GM19240 (cell line): ENCODE measurements at regions not wholly inside any gene's neighbourhood (a gene's known extent, or its start where the extent isn't known, plus 50 kb on each side); places are given as distances from the start of the nearest gene placed in this dataset.
"Not testable (repeated sequence)": the region's sequence is repeated elsewhere in the genome, so short reads cannot be mapped to it uniquely, and the experiment has no call there.

Experiments
- DNase-seq: peaks from one replicate; pipeline ENCODE4 v3.0.0; 2011; ENCODE audit warnings: low spot score; ENCODE audit not compliant: insufficient read length

DNA sequence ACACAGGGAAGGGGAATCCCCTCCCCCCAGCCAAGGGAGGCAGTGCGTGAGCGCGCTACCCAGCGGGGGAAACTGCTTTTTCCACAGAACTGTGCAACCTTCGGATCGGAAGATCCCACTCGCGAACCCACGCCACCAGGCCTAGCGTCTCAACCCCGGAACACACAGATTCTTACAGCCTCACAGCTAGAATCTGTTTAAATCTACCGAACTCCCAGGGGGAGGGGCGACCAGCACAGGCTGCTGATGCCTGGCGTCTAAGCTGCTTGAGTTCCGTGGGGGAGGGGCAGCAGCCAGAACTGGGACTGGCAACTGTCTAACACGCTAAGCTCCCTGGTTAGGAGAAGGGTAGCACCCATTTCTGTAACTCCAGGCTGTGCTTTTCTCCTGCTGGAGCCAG lies 217.3 kb upstream of the TENT5A start:
- DNase-seq = no peak

DNA sequence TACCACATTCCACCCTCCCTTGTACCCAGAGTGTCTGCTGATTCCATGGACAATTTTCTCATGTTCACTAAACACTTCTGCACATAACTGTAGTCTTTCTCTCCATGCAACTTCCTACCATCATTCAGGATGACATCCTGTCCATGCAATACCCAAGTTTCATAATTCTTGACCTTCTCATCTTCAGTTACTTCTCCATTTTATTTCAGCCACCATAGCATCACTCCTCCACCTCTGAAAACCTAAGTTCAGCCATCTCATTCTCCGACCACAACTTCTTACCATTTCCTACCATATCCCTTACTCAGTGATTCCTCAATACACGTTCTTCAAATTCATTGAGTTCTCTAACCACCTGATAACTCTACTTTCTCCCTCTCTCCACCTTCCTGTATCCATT lies 216.5 kb upstream of the TENT5A start:
- no peak for DNase-seq

DNA sequence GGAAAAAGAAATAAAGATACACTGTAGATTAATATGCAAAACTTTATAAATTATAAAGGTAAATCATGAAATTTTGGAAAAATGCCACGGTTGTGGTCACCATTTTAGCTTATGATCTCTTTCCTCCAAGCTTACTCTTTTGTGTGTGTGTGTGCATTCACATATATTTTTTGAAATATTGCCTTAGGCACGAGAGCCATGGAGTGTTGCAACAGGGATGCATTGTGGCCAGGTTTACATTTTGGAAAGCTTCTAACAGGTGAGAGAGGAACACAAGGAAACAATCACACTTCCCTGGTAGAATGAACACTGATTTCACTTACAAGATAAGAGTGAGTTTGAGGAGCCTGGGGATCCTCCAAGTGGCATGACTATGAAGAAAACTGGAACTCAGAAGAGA lies 214.5 kb upstream of the TENT5A start:
- DNase-seq = no peak

DNA sequence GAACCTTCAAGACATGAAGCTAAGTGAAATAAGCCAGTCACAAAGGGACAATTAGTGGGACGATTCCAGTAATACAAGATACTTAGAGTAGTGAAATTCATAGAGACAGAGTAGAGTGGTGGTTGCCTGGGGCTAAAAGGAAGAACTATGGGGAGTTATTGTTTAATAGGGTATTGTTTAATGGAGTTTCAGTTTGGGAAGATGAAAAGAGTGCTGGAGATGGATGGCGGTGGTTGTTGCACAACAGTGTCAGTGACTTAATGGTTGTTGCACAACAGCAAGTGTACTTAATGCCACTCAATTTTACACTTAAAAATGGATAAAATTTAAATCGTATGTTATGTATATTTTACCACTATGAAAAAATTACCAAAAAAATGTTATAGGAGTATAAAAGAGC lies 209.7 kb upstream of the TENT5A start:
- no peak for DNase-seq

DNA sequence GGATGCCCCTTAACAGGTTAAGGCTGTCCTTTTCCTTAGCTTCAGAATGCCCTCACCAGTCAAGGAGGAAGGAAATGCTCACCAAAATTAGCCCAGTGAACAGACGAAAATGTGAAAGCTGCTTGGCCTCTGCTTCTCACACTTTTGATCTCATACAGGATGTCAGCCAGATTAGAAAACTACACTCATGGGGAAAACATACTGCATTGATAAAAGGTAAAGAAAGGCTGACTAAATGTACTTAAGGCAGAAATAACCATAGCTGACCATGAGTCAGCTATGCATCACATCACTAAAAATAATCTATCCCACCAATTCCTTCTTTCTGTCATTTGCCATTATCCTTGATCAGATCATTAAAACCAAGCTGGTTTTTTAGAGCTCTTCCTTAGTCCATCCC lies 198.4 kb upstream of the TENT5A start:
- no peak for DNase-seq

DNA sequence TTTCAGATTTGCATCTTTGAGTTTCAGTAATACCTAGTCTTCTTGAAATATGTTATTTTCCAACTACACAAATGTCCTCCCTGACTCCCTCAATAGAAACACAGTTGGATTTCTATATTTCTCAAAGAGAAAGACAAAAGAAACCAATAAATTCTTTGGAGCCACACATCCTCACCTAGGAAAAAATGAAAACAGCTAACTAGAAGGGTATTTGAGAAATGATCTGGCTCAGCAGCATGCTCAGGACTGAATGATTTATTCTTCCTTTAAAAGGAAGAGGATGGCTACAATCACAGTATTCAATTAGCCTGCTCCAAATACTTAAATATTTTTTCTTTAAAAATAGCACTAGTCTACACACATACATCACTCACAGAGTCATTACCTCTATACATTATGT lies 196.4 kb upstream of the TENT5A start:
- no peak for DNase-seq

DNA sequence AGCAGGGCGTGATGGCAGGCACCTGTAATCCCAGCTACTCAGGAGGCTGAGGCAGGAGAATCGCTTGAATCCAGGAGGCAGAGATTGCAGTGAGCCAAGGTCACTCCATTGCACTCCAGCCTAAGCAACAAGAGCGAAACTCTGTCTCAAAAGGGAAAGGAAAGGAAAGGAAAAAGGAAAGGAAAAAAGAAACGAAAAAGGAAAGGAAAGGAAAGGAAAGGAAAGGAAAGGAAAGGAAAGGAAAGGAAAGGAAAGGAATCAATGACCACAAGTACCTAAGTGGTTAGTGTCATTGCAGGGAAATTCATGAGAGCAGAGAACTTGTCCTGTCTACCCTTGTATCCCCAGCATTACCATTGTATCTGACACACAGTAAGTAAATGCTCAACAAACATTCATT lies 195.7 kb upstream of the TENT5A start:
- DNase-seq = not testable (repeated sequence)

DNA sequence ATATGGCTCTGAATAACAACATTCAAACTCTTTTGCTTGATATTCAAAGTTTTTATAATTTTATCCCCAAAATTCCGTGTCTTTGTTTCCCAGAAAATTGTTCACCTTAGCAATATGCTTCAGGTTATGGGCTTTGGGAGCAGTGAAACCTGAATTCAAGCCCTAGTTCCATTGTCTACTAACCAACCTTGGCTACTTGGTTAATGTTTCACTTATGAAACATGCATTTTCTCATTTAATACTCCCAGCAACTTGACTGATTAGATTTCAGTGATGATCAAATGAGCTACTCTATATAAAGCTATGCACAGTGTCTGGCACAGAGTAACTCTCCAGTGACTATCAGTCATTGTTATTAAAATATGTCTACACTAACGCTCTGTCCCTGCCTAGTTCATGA lies 192.2 kb upstream of the TENT5A start:
- no peak for DNase-seq

DNA sequence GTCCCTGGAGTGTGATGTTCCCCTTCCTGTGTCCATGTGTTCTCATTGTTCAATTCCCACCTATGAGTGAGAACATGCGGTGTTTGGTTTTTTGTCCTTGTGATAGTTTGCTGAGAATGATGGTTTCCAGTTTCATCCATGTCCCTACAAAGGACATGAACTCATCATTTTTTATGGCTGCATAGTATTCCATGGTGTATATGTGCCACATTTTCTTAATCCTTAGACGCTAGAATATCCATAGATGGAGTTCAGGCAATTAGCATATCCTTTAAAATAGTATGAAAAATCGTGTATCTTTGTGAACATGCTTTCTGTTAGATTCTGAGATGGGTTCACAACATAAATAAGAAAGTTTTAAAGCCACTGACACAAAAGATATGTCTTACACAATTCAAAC lies 190.4 kb upstream of the TENT5A start:
- DNase-seq = not testable (repeated sequence)

DNA sequence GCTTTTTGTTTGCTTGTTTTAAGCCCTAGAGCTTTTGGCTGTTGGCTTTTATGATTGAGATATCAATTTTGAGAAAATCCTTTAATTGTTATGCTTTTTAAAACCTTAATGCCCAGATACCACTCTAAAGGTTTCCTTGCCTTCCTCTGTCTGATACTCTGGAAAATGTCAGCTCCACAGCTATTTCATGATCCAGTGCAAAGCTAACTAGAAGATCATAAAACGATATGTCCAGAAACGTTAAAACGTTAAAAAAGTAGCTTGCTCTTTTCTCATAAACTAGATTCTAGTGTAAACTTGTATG lies 189.5 kb upstream of the TENT5A start:
- DNase-seq = no peak

DNA sequence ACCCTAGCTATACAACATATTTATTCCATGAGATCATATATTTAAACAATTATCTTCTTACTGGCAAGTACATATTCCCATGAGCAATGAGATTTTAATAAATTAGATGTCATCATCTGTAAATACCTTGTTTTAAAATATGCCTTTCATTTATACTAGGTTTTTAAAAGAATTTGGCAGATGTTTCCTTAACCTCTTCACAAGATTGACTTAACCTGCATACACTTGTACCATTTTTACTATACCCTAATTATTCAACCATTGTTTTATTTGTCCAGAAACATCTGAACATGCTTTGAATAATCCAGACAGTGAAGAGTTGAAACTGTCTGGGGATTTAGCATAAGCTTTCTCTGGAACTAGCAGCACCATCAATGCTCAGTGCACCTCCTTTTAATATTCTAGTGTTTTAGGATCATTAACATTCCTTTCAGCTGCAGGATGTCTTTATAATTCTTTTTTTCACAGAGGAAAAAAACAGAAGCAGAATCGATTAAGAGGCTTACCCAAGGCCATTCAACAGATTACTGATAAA lies 188.0 kb upstream of the TENT5A start:
- no peak for DNase-seq

DNA sequence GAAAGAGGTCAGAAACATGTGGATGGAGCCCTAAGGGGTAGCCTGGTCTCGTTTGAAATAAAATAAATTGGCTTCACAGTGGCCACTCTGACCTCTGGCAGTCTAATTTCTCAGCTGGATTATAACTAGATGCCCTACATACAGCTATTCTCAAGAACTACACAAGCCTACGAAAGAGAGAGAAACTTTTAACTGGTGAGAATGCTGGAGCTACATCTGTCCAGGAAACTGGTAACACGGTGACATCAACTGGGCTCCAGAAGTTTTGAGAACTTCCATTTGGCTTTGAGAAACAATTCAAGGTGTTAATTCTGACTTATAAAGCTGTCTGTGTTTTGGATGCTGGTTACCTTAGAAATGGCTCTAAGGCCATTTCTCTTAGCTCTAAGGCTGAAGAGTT lies 187.3 kb upstream of the TENT5A start:
- DNase-seq = no peak

DNA sequence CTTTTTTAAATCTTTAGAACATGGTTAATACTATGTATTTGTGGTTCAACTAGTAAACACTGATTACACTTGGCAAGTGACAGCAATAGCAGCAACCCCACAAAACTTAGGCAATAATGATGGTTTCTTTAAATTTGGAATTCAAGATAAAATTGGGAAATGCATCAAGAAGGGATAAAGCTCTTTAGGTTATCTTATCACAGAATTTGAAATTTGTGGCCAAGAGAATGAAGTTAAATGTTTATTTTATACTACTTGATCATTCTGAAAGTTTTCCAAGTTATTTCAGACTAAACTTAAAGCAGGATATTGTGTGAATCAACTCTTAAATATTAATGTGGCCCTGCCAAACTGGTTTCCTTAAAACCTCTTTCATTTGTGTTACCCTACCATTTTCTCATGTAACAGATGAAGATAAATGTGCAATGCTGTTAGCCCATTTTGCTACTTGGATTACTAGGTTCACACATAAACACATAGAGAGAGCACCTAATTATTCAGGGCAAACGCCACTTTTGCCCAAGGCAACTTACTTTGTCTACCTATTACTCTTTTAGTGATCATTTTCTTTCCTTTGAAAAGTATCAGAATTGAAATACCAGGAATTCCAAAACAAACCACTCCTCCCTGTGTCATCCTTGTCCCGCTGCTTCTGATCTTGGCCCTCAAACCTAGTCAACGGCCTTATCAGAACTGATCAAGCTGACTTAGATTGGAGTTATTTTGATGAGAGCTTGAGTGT lies 186.7 kb upstream of the TENT5A start:
- no peak for DNase-seq

DNA sequence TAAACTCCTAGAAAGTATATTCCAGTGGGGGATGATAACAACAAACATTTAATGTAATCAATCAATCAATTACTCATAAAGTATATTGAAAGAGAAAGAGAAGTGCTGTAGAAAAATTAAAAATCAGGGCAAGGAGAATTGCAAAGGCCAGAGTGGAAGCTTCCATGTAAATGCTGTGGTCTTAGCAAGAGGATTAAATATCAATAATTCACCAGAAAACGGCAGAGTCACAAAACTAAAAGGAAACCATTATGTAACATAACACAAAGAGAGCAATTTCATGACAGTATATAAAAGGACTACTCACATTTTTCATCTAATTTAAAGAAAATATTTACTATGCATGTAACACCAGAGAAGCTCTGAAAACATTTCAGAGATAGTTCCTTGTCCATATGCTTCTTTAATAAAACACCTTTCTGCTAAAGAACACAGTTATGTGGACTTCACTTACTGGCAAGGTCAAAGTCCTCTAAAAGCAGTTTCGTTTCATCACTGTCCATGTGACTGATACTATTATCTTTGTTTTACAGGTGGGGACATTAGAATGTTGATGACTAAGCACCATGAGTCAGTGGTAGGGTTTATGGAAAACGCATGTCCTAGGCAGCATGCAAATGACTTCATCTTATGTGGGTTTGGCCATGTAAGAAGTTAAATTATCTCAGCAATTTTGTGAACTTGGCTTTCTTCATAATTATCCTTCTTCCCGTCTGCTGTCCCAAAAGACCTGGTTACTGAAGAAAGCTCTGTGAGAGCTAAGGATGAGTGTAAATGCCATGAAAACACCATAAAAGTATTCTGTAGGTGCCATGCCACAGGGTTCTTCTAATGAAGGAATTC lies 185.8 kb upstream of the TENT5A start:
- DNase-seq = no peak

DNA sequence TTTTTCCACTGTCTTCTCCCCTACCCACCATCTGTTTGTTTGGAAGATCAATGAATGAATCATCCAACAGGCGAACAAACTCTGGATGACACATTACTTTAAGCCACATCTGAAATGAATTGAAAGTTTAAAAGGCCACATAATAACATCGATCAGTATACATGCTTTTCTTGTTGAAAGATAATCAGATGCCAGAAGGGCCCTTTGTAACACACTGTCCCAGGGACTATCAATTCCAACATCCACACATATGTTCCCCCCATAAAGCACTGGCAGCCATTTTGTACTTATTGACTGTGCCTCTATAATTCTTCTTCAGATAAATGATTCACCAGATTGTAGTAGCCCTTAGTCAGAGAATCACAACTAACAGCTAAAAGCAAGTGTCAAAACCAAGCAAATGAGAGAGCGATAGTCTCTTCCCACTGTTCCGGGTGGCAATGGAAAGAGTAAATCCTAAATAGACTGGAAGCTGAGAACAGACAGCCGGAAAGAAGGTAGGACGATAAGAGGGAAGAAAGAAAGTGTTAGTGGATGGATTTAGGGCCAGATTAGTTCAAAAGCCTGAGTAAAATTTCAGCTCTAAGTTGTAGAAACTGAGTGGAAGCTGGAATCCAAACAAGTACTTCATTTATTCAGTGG lies 184.9 kb upstream of the TENT5A start:
- DNase-seq = no peak

DNA sequence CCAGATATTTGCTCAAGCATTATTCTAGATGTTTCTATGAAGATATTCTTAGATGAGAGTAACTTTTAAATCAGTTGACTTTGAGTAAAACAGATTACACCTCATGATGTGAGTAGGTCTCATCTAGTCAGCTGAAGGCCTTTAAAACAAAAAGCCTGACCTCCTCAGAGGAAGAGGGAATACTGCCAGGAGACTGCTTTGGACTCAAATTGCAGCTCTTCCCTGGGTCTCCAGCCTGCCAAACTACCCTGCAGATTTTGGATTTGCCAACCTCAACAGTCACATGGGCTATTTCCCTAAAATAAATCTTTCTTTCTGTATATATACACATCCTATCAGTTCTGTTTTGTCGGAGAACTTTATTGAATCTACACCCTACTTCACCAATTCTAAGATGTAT lies 182.5 kb upstream of the TENT5A start:
- no peak for DNase-seq

DNA sequence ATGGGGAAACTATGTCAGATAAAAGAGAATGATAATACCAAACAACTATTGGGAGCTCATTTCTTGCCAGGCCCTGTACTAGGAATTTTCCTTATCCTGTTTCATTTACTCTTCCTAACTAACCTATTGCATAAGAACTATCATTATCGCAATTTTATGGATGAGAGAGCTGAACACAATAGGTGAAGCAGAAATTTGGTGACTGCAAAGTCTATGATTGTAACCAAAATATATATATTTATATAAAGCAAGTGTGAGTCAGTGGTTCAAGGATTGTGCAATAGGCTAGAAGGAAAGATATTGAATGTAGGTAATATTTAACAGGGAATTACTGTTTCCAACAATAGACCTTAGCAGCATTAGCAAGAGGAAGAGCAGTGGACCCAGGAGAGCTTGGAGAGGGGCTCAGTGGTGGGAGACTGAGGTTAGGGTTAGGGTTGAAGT lies 181.1 kb upstream of the TENT5A start:
- DNase-seq = no peak

DNA sequence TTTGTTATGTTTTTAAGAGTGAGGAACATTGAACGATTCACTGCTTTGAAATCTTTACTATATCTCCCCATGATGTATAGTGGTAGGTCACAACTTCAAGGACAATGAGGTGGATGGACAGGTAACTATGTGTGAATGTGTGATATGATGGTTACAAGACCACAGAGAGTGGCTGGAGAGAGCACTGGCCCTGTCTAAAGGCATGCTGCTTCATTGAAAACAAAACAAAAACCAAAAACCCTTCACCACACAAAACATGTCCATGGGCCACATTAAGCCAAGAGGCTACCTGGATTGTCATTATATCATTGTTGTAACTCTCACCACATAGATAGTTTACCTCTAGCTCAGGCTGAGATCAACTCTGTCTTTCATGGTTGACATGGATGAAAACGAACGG lies 180.6 kb upstream of the TENT5A start:
- DNase-seq = no peak

DNA sequence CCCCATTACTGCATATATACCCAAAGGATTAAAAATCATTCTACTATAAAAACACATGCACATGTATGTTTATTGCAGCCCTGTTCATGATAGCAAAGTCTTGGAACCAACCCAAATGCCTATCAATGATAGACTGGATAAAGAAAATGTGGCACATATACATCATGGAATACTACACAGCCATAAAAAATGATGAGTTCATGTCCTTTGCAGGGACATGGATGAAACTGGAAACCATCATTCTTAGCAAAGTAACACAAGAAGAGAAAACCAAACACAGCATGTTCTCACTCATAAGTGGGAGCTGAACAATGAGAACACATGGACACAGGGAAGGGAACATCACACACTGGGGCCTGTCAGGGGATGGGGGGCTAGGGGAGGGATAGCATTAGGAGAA lies 180.0 kb upstream of the TENT5A start:
- not testable (repeated sequence) for DNase-seq

DNA sequence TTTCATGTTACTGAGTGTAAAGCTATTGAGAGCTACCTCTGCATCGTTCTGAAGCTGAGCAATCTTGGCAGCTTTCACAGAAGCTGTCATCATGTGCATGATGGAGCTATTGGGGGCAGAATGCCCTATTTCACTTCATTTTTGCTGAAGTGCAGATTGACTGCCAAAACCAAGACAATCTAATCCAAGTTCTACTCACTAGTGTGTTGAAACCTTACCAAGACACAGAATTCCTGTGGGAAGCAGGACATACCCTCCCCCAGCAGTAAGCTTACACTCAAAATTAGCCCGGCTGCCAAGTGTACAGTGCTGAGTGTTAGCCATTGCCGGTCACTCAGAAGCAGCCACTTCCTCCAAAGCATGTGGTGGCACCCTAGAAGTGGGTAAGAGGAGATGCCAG lies 177.3 kb upstream of the TENT5A start:
- no peak for DNase-seq

DNA sequence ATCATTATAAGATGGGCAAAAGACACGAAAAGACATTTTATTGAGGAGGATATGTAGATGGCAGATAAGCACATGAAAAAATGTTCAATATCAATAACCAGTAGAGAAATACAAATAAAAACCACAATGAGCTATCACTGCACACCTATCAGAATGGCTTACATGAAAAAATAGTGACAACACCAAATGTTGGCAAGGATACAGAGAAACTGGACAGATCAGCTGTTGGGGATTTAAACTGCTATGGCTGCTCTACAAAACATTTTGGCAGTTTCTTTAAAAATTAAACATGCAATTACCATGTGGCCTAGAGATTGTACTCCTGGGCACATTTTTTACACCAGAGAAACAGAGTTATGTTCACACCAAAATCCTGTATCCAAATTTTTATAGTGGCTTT lies 172.7 kb upstream of the TENT5A start:
- DNase-seq = no peak
